ENCODE measurements at regions not wholly inside any gene's neighbourhood (a gene's known extent, or its start where the extent isn't known, plus 50 kb on each side); places are given as distances from the start of the nearest gene placed in this dataset.

DNA sequence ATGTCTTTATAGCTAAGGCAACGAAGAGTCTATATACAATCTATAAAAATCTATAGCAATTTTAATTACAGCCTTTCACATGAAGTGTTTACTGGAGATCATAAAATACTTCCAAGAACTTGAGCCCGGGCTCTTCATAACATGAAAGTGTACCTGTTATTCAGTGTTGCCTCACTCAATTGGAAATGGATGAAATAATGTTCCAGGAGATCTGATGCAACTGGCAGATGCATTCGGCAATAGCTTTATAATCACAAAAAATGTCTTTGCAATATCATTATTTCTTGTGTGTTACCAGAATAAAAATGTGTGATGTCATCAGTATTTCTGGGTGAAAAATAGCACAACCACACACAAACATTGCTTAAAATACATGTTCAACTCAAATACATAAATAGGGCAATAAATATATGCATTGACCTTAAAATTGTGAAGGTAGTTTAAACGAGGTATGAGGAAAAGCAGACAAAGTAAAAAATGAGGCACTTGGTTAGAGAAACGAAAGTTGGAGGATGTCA is 1266.8 kb upstream of the PCDH7 start:
- ATAC-seq (no peak), FAIRE-seq (no peak), DNase-seq (ENCODE audit: low read depth, low spot score) (no peak)
- RAD21 ChIA-PET (ENCODE audit: unreplicated experiment), result no interaction called here
- in situ Hi-C loops (cut with MboI), result no loop called here
- SMC1A ChIA-PET (ENCODE audit: uncharacterized antibody, unreplicated experiment), result no interaction called here
- Histone ChIP-seq H3K4me1 (ENCODE audit: control insufficient read depth, insufficient read depth, low read length) (no peaks in the 10 kb centered on the region), H3K9ac (ENCODE audit: control insufficient read depth, insufficient read depth, low read length) (no peak overlapping the region), H3K9me3 (replicated peaks; ENCODE audit: control insufficient read depth, insufficient read depth, low read length) (no peaks in the 10 kb centered on the region), H3K36me3 (ENCODE audit: control insufficient read depth in 2 of 2, insufficient read depth in 2 of 2, low read length in 1 of 2) (no peaks in the 10 kb centered on the region), H4K20me1 (ENCODE audit: control insufficient read depth, insufficient read depth) (no peaks in the 10 kb centered on the region), H3K4me2 (ENCODE audit: control insufficient read depth, insufficient read depth) (no peak overlapping the region), H3K27me3 (replicated peaks in 1 of 2; ENCODE audit: control insufficient read depth in 2 of 2, insufficient read depth in 2 of 2, low read length in 1 of 2) (no peaks in the 10 kb centered on the region), H3K27ac (ENCODE audit: control insufficient read depth, insufficient read depth) (no peak overlapping the region), H3K4me3 (no peak overlapping the region), H3K79me2 (ENCODE audit: control insufficient read depth, insufficient read depth, low read length) (no peaks in the 10 kb centered on the region), H2AFZ (ENCODE audit: control insufficient read depth, low read depth, low read length) (no peak overlapping the region)
- no TSS peak for BruUV-seq (replicated peaks)
- TF ChIP-seq SIX5 (IDR thresholded peaks at IDR 0.05; ENCODE audit: low read depth, low read length, severe bottlenecking) (no peak), TARDBP (IDR thresholded peaks at IDR 0.05; ENCODE audit: borderline replicate concordance) (no peak), HCFC1 (IDR thresholded peaks at IDR 0.05; ENCODE audit: low read length) (no peak), GATAD2B (conservative IDR thresholded peaks at IDR 0.05; ENCODE audit: low read depth) (no peak), SP1 (IDR thresholded peaks at IDR 0.05; ENCODE audit: low read depth, low read length) (no peak), TAF1 (IDR thresholded peaks at IDR 0.05; ENCODE audit: borderline replicate concordance, low read depth, low read length) (no peak), ZNF622 (IDR thresholded peaks at IDR 0.05) (no peak), IKZF2 (IDR thresholded peaks at IDR 0.05) (no peak), NFIC (IDR thresholded peaks at IDR 0.05; ENCODE audit: low read depth, low read length) (no peak), MTA2 (IDR thresholded peaks at IDR 0.05; ENCODE audit: low read depth) (no peak), RUNX3 (IDR thresholded peaks at IDR 0.05; ENCODE audit: low read length) (no peak), SUZ12 (IDR thresholded peaks at IDR 0.05; ENCODE audit: unreplicated experiment) (no peak), SIN3A (IDR thresholded peaks at IDR 0.05; ENCODE audit: low read depth, low read length) (no peak), PAX8 (IDR thresholded peaks at IDR 0.05) (no peak), NRF1 (conservative IDR thresholded peaks at IDR 0.05; ENCODE audit: low read depth, low read length) (no peak), CEBPB (IDR thresholded peaks at IDR 0.05; ENCODE audit: borderline replicate concordance in 1 of 2, low read depth in 2 of 2, low read length in 2 of 2) (no peak)
- TF ChIP-seq, protein P1, sequence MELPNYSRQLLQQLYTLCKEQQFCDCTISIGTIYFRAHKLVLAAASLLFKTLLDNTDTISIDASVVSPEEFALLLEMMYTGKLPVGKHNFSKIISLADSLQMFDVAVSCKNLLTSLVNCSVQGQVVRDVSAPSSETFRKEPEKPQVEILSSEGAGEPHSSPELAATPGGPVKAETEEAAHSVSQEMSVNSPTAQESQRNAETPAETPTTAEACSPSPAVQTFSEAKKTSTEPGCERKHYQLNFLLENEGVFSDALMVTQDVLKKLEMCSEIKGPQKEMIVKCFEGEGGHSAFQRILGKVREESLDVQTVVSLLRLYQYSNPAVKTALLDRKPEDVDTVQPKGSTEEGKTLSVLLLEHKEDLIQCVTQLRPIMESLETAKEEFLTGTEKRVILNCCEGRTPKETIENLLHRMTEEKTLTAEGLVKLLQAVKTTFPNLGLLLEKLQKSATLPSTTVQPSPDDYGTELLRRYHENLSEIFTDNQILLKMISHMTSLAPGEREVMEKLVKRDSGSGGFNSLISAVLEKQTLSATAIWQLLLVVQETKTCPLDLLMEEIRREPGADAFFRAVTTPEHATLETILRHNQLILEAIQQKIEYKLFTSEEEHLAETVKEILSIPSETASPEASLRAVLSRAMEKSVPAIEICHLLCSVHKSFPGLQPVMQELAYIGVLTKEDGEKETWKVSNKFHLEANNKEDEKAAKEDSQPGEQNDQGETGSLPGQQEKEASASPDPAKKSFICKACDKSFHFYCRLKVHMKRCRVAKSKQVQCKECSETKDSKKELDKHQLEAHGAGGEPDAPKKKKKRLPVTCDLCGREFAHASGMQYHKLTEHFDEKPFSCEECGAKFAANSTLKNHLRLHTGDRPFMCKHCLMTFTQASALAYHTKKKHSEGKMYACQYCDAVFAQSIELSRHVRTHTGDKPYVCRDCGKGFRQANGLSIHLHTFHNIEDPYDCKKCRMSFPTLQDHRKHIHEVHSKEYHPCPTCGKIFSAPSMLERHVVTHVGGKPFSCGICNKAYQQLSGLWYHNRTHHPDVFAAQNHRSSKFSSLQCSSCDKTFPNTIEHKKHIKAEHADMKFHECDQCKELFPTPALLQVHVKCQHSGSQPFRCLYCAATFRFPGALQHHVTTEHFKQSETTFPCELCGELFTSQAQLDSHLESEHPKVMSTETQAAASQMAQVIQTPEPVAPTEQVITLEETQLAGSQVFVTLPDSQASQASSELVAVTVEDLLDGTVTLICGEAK (IDR thresholded peaks at IDR 0.05; ENCODE audit: borderline replicate concordance), result no peak
- TF ChIP-seq, protein P2, sequence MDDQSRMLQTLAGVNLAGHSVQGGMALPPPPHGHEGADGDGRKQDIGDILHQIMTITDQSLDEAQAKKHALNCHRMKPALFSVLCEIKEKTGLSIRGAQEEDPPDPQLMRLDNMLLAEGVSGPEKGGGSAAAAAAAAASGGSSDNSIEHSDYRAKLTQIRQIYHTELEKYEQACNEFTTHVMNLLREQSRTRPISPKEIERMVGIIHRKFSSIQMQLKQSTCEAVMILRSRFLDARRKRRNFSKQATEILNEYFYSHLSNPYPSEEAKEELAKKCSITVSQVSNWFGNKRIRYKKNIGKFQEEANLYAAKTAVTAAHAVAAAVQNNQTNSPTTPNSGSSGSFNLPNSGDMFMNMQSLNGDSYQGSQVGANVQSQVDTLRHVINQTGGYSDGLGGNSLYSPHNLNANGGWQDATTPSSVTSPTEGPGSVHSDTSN (IDR thresholded peaks at IDR 0.05; ENCODE audit: insufficient replicate concordance, low read depth, low read length), result no peak
- TF ChIP-seq, protein P3, sequence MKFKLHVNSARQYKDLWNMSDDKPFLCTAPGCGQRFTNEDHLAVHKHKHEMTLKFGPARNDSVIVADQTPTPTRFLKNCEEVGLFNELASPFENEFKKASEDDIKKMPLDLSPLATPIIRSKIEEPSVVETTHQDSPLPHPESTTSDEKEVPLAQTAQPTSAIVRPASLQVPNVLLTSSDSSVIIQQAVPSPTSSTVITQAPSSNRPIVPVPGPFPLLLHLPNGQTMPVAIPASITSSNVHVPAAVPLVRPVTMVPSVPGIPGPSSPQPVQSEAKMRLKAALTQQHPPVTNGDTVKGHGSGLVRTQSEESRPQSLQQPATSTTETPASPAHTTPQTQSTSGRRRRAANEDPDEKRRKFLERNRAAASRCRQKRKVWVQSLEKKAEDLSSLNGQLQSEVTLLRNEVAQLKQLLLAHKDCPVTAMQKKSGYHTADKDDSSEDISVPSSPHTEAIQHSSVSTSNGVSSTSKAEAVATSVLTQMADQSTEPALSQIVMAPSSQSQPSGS (IDR thresholded peaks at IDR 0.05; ENCODE audit: low read length), result no peak
- POLR2A ChIA-PET, result no interaction called here
- CTCF ChIA-PET, result no interaction called here
- intact Hi-C loops (cut with micrococcal nuclease; ENCODE audit: unreplicated experiment), result no loop called here
- 6% methylated on average over 5 of the region's 5 CpGs for WGBS (ENCODE audit: insufficient coverage, insufficient replicate concordance, low lambda C conversion rate, missing lambda C conversion rate)

All from GM12878 (cell line).